Natural killer cell (primary cell): ENCODE measurements at regions not wholly inside any gene's neighbourhood (a gene's known extent, or its start where the extent isn't known, plus 50 kb on each side); places are given as distances from the start of the nearest gene placed in this dataset.

Experiments used
- ATAC-seq, 3 donors: fragments of 150-1000 bp in 2 of 3; fragments of 200-7000 bp in 1 of 3; cut with Tn5 transposase; 1 replicate in 1 of 3; 2 replicates in 2 of 3; pipeline ENCODE4 v1.10.0; 2021; ENCODE audit warnings: mild to moderate bottlenecking in 2 of 3, moderate library complexity in 2 of 3
- DNase-seq, 2 donors: peaks; one replicate each; pipeline versions ENCODE4 v3.0.0 to v3.0.0-alpha.2; 2013 to 2021; ENCODE audit warnings: mixed read lengths in 1 of 2
- H3K27ac ChIP-seq: one replicate; pipeline ENCODE4 v1.5.1; 2013; ENCODE audit warnings: mild to moderate bottlenecking, low read length
- H3K27me3 ChIP-seq: one replicate; pipeline ENCODE4 v1.6.1; 2013; ENCODE audit warnings: low read length; ENCODE audit not compliant: control insufficient read depth, insufficient read depth
- H3K36me3 ChIP-seq: one replicate; pipeline ENCODE4 v1.6.1; 2013; ENCODE audit warnings: low read length; ENCODE audit not compliant: control insufficient read depth, insufficient read depth
- H3K4me1 ChIP-seq: one replicate; pipeline ENCODE4 v1.6.1; 2013; ENCODE audit warnings: low read length; ENCODE audit not compliant: control insufficient read depth, insufficient read depth
- H3K4me3 ChIP-seq: one replicate; pipeline ENCODE4 v1.5.1; 2013; ENCODE audit warnings: low read length
- H3K9me3 ChIP-seq: one replicate; pipeline ENCODE4 v1.6.1; 2013; ENCODE audit warnings: low read length; ENCODE audit not compliant: control insufficient read depth, insufficient read depth
- H3K27ac Mint-ChIP-seq, 2 donors: one replicate each; pipeline ENCODE4 v1.8.0; 2022; ENCODE audit warnings: mild to moderate bottlenecking in 2 of 2, mixed read lengths in 2 of 2, moderate library complexity in 1 of 2
- H3K27me3 Mint-ChIP-seq, 2 donors: one replicate each; pipeline ENCODE4 v1.8.0; 2022; ENCODE audit warnings: low read depth in 2 of 2, mixed read lengths in 2 of 2
- H3K36me3 Mint-ChIP-seq: one replicate; pipeline ENCODE4 v1.8.0; 2022; ENCODE audit warnings: mixed read lengths
- H3K4me1 Mint-ChIP-seq, 2 donors: one replicate each; pipeline ENCODE4 v1.8.0; 2022; ENCODE audit warnings: mixed read lengths in 2 of 2
- H3K4me3 Mint-ChIP-seq: one replicate; pipeline ENCODE4 v1.8.0; 2022; ENCODE audit warnings: mild to moderate bottlenecking, moderate library complexity, mixed read lengths
- H3K9me3 Mint-ChIP-seq, 2 donors: one replicate each; pipeline ENCODE4 v1.8.0; 2022; ENCODE audit warnings: mixed read lengths in 2 of 2
- CTCF ChIP-seq: fragments of 200-600 bp; IDR thresholded peaks from one replicate; pipeline ENCODE4 v1.8.0; 2022; ENCODE audit warnings: antibody characterized with exemption
- WGBS: methylation state at CpG from one replicate; pipeline ENCODE4 v1.1.7; 2013; ENCODE audit warnings: missing lambda C conversion rate; ENCODE audit not compliant: insufficient coverage; 5-methylcytosine and 5-hydroxymethylcytosine counted together
- intact Hi-C: fragments of 100-400 bp; cut with micrococcal nuclease; formaldehyde crosslinking; loops from one replicate; pipeline ENCODE4 v1.14.2; 2022

- Histone ChIP-seq H3K36me3 (no peaks in the 10 kb centered on the region), H3K9me3 (no peaks in the 10 kb centered on the region), H3K4me1 (no peaks in the 10 kb centered on the region), H3K27me3 (no peaks in the 10 kb centered on the region), H3K4me3 (no peak overlapping the region), H3K27ac (no peak overlapping the region)
- Mint-ChIP-seq H3K9me3 (no peaks in the 10 kb centered on the region), H3K27me3 (peaks cover 8 to 14% of the 10 kb centered on the region in 2 donors), H3K36me3 (no peaks in the 10 kb centered on the region), H3K4me1 (peaks cover 0 to 5% of the 10 kb centered on the region in 2 donors), H3K27ac (no peak overlapping the region), H3K4me3 (no peak overlapping the region)
- intact Hi-C loops = no loop called here
- DNase-seq (no peak), ATAC-seq (no peak)
- WGBS = no CpG with 5 or more reads among the region's 2 CpGs
- no peak for TF ChIP-seq CTCF
These were observed 113.9 kb upstream of the HES1 start for GRCh38 chr3:194022052-194022451.

- H3K4me1 Mint-ChIP-seq = peaks cover 0 to 5% of the 10 kb centered on the region in 2 donors
- no peak overlapping the region for H3K27ac Mint-ChIP-seq
- Histone ChIP-seq H3K9me3 (no peaks in the 10 kb centered on the region), H3K27me3 (no peaks in the 10 kb centered on the region), H3K27ac (no peak overlapping the region), H3K4me1 (no peaks in the 10 kb centered on the region), H3K36me3 (no peaks in the 10 kb centered on the region), H3K4me3 (no peak overlapping the region)
- TF ChIP-seq CTCF = no peak
- intact Hi-C loops = no loop called here
- H3K27me3 Mint-ChIP-seq = peaks cover 11 to 21% of the 10 kb centered on the region in 2 donors
- WGBS = 89% methylated on average over 5 of the region's 5 CpGs
- no peaks in the 10 kb centered on the region for H3K9me3 Mint-ChIP-seq
- H3K36me3 Mint-ChIP-seq = no peaks in the 10 kb centered on the region
- no peak for ATAC-seq
- H3K4me3 Mint-ChIP-seq = no peak overlapping the region
- no peak for DNase-seq
These were observed 113.1 kb upstream of the HES1 start for GRCh38 chr3:194022816-194023215.

- Histone ChIP-seq H3K9me3 (no peaks in the 10 kb centered on the region), H3K27ac (no peak overlapping the region), H3K4me3 (no peak overlapping the region), H3K36me3 (no peaks in the 10 kb centered on the region), H3K27me3 (no peaks in the 10 kb centered on the region), H3K4me1 (no peaks in the 10 kb centered on the region)
- Mint-ChIP-seq H3K27me3 (peaks cover 11 to 21% of the 10 kb centered on the region in 2 donors), H3K9me3 (no peaks in the 10 kb centered on the region), H3K36me3 (no peaks in the 10 kb centered on the region), H3K27ac (no peak overlapping the region), H3K4me3 (no peak overlapping the region), H3K4me1 (peaks cover 0 to 5% of the 10 kb centered on the region in 2 donors)
- no peak for TF ChIP-seq CTCF
- intact Hi-C loops = no loop called here
- peak in 1 of 2 donors; percentile 15 for DNase-seq
- no peak for ATAC-seq
- WGBS = 83% methylated on average over 9 of the region's 9 CpGs
These were observed 112.3 kb upstream of the HES1 start for GRCh38 chr3:194023501-194024280.

GRCh38 chr3:194025119-194025518 lies 110.8 kb upstream of the HES1 start:
- no peak for TF ChIP-seq CTCF

More at GRCh38 chr3:194025119-194025518, 110.8 kb upstream of the HES1 start:
- Mint-ChIP-seq H3K27ac (no peak overlapping the region), H3K36me3 (no peaks in the 10 kb centered on the region), H3K27me3 (peaks cover 11 to 24% of the 10 kb centered on the region in 2 donors), H3K4me1 (peaks cover 0 to 5% of the 10 kb centered on the region in 2 donors), H3K4me3 (no peak overlapping the region), H3K9me3 (no peaks in the 10 kb centered on the region)
- ATAC-seq (peak in 1 of 3 donors; percentile 28), DNase-seq (no peak)
- WGBS = 86% methylated on average over 5 of the region's 5 CpGs
- intact Hi-C loops = no loop called here
- no peaks in the 10 kb centered on the region for H3K36me3 ChIP-seq
- no peaks in the 10 kb centered on the region for H3K9me3 ChIP-seq
- no peaks in the 10 kb centered on the region for H3K27me3 ChIP-seq
- no peaks in the 10 kb centered on the region for H3K4me1 ChIP-seq
- H3K27ac ChIP-seq = no peak overlapping the region
- no peak overlapping the region for H3K4me3 ChIP-seq
